ENCODE measurements at regions not wholly inside any gene's neighbourhood (a gene's known extent, or its start where the extent isn't known, plus 50 kb on each side); places are given as distances from the start of the nearest gene placed in this dataset.

DNA sequence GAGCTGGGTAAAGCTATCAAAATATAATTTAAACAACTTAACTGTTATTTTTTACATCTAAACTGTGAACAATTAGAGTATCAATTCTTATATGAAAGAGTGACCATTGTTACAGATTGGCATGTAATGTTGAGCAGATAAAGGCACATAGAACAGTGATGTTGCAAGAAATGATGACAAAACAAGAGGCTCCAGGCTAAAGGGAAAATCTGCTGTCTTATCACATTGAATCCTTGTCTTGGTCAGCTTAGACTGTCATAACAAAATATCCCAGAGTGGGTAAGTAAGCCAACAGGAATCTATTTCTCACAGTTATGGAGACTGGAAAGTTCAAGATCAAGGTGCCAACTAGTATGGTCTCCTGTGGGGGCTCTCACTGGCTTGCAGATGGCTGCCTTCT is 154.1 kb upstream of the PPP3CA start:
- H3K9ac ChIP-seq (ENCODE audit: low read depth in 2 of 2, low read length in 2 of 2): no peak overlapping the region
- no peaks in the 10 kb centered on the region for H3K4me1 ChIP-seq
- TF ChIP-seq, protein P1, sequence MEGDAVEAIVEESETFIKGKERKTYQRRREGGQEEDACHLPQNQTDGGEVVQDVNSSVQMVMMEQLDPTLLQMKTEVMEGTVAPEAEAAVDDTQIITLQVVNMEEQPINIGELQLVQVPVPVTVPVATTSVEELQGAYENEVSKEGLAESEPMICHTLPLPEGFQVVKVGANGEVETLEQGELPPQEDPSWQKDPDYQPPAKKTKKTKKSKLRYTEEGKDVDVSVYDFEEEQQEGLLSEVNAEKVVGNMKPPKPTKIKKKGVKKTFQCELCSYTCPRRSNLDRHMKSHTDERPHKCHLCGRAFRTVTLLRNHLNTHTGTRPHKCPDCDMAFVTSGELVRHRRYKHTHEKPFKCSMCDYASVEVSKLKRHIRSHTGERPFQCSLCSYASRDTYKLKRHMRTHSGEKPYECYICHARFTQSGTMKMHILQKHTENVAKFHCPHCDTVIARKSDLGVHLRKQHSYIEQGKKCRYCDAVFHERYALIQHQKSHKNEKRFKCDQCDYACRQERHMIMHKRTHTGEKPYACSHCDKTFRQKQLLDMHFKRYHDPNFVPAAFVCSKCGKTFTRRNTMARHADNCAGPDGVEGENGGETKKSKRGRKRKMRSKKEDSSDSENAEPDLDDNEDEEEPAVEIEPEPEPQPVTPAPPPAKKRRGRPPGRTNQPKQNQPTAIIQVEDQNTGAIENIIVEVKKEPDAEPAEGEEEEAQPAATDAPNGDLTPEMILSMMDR (IDR thresholded peaks at IDR 0.05): no peak
- H3K4me3 ChIP-seq: no peak overlapping the region
- no peak overlapping the region for H3K27ac ChIP-seq
- no peak for DNase-seq
- intact Hi-C loops (cut with DNase I): no loop called here
- no peaks in the 10 kb centered on the region for H3K36me3 ChIP-seq
- no peaks in the 10 kb centered on the region for H3K27me3 ChIP-seq
- H3K9me3 ChIP-seq: no peaks in the 10 kb centered on the region

DNA sequence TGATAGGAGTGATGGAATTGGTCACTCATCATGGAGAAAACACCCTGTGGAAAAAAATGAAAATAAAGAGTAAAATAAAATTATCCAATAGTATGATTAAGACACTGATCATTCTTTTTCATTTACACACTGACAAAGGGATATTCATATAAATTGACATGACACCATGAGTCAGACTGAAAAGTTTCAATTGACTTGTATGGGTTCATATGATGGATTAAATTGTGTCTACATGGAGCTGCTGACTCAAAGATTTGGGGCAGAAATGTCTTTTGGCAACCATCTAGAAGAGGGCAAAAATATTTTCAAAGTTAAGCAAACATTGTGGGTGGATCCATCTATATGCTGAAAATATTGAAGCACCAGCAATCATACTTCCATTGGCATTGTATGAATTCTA is 153.4 kb upstream of the PPP3CA start:
- H3K27me3 ChIP-seq: no peaks in the 10 kb centered on the region
- H3K4me3 ChIP-seq: no peak overlapping the region
- DNase-seq: no peak
- H3K9ac ChIP-seq (ENCODE audit: low read depth in 2 of 2, low read length in 2 of 2): no peak overlapping the region
- H3K36me3 ChIP-seq: no peaks in the 10 kb centered on the region
- H3K27ac ChIP-seq: no peak overlapping the region
- H3K4me1 ChIP-seq: no peaks in the 10 kb centered on the region
- intact Hi-C loops (cut with DNase I): no loop called here
- no peaks in the 10 kb centered on the region for H3K9me3 ChIP-seq
- TF ChIP-seq, protein P1 (IDR thresholded peaks at IDR 0.05): no peak

DNA sequence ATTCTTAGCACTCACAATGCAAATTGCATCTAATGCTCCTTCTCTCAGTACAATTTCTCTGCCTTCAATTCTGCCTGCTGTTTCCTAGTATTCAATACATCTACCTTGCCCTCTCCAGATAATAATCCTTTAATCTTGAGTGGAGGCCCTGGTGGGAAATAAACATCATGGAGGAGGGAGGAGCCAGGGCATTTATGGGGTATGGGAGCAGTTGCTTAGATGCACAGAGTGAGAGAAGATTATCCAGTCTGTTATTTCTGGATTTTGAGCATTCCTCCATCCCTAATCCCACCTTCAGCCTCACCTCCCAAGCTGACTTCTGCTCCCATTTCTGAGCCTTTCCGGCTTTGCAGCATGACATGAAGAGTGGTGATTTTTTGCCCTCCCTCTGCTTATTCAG is 127.9 kb upstream of the PPP3CA start:
- intact Hi-C loops (cut with DNase I): no loop called here
- Histone ChIP-seq H3K4me1 (no peaks in the 10 kb centered on the region), H3K27me3 (no peaks in the 10 kb centered on the region), H3K9me3 (no peaks in the 10 kb centered on the region), H3K36me3 (no peaks in the 10 kb centered on the region), H3K4me3 (no peak overlapping the region), H3K27ac (no peak overlapping the region), H3K9ac (ENCODE audit: low read depth in 2 of 2, low read length in 2 of 2) (no peak overlapping the region)
- no peak for DNase-seq
- TF ChIP-seq, protein P1 (IDR thresholded peaks at IDR 0.05): no peak

DNA sequence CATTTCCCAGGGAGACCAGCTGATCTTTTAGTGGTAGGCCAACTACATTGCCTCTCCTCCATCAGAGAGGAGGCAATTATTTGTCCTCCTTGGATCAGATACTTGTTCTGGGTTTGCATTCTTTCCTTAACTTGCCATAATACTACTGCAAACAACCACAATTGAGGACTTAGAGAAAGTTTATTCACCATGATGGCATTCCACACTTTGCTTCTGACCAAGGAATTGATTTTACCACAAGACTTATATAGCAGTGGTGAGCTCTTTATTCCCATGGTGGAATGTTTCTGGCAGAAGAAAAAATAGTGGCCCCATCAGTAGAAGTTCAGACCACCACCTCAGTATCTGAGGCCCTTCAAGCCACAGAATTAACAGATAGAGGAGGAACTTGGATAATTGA is 123.9 kb upstream of the PPP3CA start:
- intact Hi-C loops (cut with DNase I): no loop called here
- Histone ChIP-seq H3K9ac (ENCODE audit: low read depth in 2 of 2, low read length in 2 of 2) (no peak overlapping the region), H3K4me1 (no peaks in the 10 kb centered on the region), H3K27me3 (no peaks in the 10 kb centered on the region), H3K4me3 (no peak overlapping the region), H3K36me3 (no peaks in the 10 kb centered on the region), H3K9me3 (no peaks in the 10 kb centered on the region), H3K27ac (no peak overlapping the region)
- DNase-seq: no peak
- TF ChIP-seq, protein P1 (IDR thresholded peaks at IDR 0.05): no peak

DNA sequence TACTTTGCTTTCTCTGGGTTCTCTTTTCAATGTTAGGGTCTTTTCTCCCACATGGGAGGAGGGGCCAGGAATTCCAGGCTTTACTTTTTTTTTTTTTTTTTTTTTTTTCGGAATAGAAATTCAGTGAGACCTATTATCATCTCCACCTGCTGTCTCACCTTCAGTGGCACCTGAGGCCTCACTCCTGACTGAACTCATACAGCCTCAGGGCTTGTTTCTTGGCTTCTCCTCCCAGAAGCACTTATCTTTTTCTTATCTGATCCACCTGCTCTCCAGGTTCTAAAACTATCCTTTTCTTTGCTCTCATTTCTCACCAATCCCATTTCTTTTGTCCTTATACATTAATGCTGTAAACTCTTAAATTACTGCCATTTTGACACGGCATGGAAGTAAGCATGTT is 117.3 kb upstream of the PPP3CA start:
- intact Hi-C loops (cut with DNase I): no loop called here

More for the DNA sequence above, 117.3 kb upstream of the PPP3CA start:
- Histone ChIP-seq H3K4me1 (no peaks in the 10 kb centered on the region), H3K9ac (ENCODE audit: low read depth in 2 of 2, low read length in 2 of 2) (no peak overlapping the region), H3K27me3 (no peaks in the 10 kb centered on the region), H3K9me3 (no peaks in the 10 kb centered on the region), H3K4me3 (no peak overlapping the region), H3K27ac (no peak overlapping the region), H3K36me3 (no peaks in the 10 kb centered on the region)
- no peak for DNase-seq
- TF ChIP-seq, protein P1 (IDR thresholded peaks at IDR 0.05): no peak
